ENCODE measurements at regions not wholly inside any gene's neighbourhood (a gene's known extent, or its start where the extent isn't known, plus 50 kb on each side); places are given as distances from the start of the nearest gene placed in this dataset.

- no peak for TF ChIP-seq RARB (CRISPR knock-in tag; IDR thresholded peaks at IDR 0.05)
- ATAC-seq: no peak
Measured at GRCh38 chr16:31712064-31712540, 161.5 kb upstream of the ZNF267 start.

GRCh38 chr16:31713071-31713944 is 160.3 kb upstream of the ZNF267 start:
- peak; percentile 96 for ATAC-seq
- TF ChIP-seq TOX (CRISPR knock-in tag; IDR thresholded peaks at IDR 0.05; ENCODE audit: borderline replicate concordance): 0 out of 2 replicates have a peak, but pooled peaks have one; percentile 29
- TF ChIP-seq ZFP30 (CRISPR knock-in tag; IDR thresholded peaks at IDR 0.05): no peak
- 0 out of 2 replicates have a peak, but pooled peaks have one; percentile 47 for TF ChIP-seq PATZ1 (CRISPR knock-in tag; IDR thresholded peaks at IDR 0.05; ENCODE audit: borderline replicate concordance)

- ATAC-seq: peak; percentile 5; the same call in 2 of the 3 replicates
Measured at GRCh38 chr16:31713945-31714902, 159.4 kb upstream of the ZNF267 start.

GRCh38 chr16:31714903-31715504 is 158.6 kb upstream of the ZNF267 start:
- ATAC-seq: no peak
- TF ChIP-seq TSHZ2 (CRISPR knock-in tag; IDR thresholded peaks at IDR 0.05) (no peak), ZC3H10 (CRISPR knock-in tag; IDR thresholded peaks at IDR 0.05) (no peak), TOX (CRISPR knock-in tag; IDR thresholded peaks at IDR 0.05; ENCODE audit: borderline replicate concordance) (no peak), ZFP3 (CRISPR knock-in tag; IDR thresholded peaks at IDR 0.05) (no peak), CSRNP3 (CRISPR knock-in tag; IDR thresholded peaks at IDR 0.05) (no peak), RARB (CRISPR knock-in tag; IDR thresholded peaks at IDR 0.05) (no peak), ARNTL (CRISPR knock-in tag; IDR thresholded peaks at IDR 0.05; ENCODE audit: borderline replicate concordance, low read depth) (no peak), ESRRG (CRISPR knock-in tag; IDR thresholded peaks at IDR 0.05) (no peak)

More at GRCh38 chr16:31713945-31714902, 159.4 kb upstream of the ZNF267 start:
- TF ChIP-seq ZNF70 (CRISPR knock-in tag; IDR thresholded peaks at IDR 0.05) (no peak), CSDC2 (CRISPR knock-in tag; IDR thresholded peaks at IDR 0.05) (no peak), ZNF8 (CRISPR knock-in tag; IDR thresholded peaks at IDR 0.05) (no peak), CSRNP3 (CRISPR knock-in tag; IDR thresholded peaks at IDR 0.05) (no peak), TCF4 (CRISPR knock-in tag; IDR thresholded peaks at IDR 0.05; ENCODE audit: borderline replicate concordance) (no peak), POU6F1 (CRISPR knock-in tag; IDR thresholded peaks at IDR 0.05; ENCODE audit: borderline replicate concordance, low read depth) (no peak), ESRRG (CRISPR knock-in tag; IDR thresholded peaks at IDR 0.05) (no peak), ZC3H10 (CRISPR knock-in tag; IDR thresholded peaks at IDR 0.05) (no peak)

Measured in SK-N-SH treated with all-trans-retinoic acid at 6 μM for 48 hours (cell line).